NCI-H446 treated with DMSO at 0.1 percent for 48 hours (cell line): ENCODE measurements at regions not wholly inside any gene's neighbourhood (a gene's known extent, or its start where the extent isn't known, plus 50 kb on each side); places are given as distances from the start of the nearest gene placed in this dataset.
"Not testable (repeated sequence)": the region's sequence is repeated elsewhere in the genome, so short reads cannot be mapped to it uniquely, and the experiment has no call there.

Experiments
- DNase-seq: peaks from one replicate; lab custom pipeline; 2025; lab: John Stamatoyannopoulos, UW

GRCh38 chr2:8502316-8502715 lies 179.5 kb upstream of the ID2 start:
- no peak for DNase-seq

- DNase-seq, result no peak
Measured at GRCh38 chr2:8505311-8505920, 176.4 kb upstream of the ID2 start.

GRCh38 chr2:8506746-8507145 lies 175.1 kb upstream of the ID2 start:
- no peak for DNase-seq

- DNase-seq, result no peak
Measured at GRCh38 chr2:8508766-8509165, 173.1 kb upstream of the ID2 start.

- no peak for DNase-seq
Measured at GRCh38 chr2:8509621-8510020, 172.2 kb upstream of the ID2 start.

- DNase-seq, result not testable (repeated sequence)
Measured at GRCh38 chr2:8510055-8510454, 171.8 kb upstream of the ID2 start.

GRCh38 chr2:8510519-8510918 lies 171.3 kb upstream of the ID2 start:
- no peak for DNase-seq

- no peak for DNase-seq
Measured at GRCh38 chr2:8511868-8512612, 169.8 kb upstream of the ID2 start.

GRCh38 chr2:8513601-8514273 lies 168.1 kb upstream of the ID2 start:
- DNase-seq, result no peak

- DNase-seq, result no peak
Measured at GRCh38 chr2:8514274-8514662, 167.6 kb upstream of the ID2 start.

GRCh38 chr2:8514796-8515758 lies 166.8 kb upstream of the ID2 start:
- DNase-seq, result no peak

- DNase-seq, result no peak
Measured at GRCh38 chr2:8515864-8516533, 165.9 kb upstream of the ID2 start.

- no peak for DNase-seq
Measured at GRCh38 chr2:8517850-8518498, 163.9 kb upstream of the ID2 start.

- no peak for DNase-seq
Measured at GRCh38 chr2:8518979-8519668, 162.7 kb upstream of the ID2 start.

GRCh38 chr2:8520791-8521344 lies 161.0 kb upstream of the ID2 start:
- no peak for DNase-seq

- DNase-seq, result no peak
Measured at GRCh38 chr2:8522687-8523086, 159.2 kb upstream of the ID2 start.

GRCh38 chr2:8524388-8524787 lies 157.5 kb upstream of the ID2 start:
- DNase-seq, result no peak

- no peak for DNase-seq
Measured at GRCh38 chr2:8524823-8525222, 157.0 kb upstream of the ID2 start.

GRCh38 chr2:8525236-8525581 lies 156.6 kb upstream of the ID2 start:
- DNase-seq, result no peak
